Activated CD8-positive, alpha-beta T cell treated with anti-CD3 and anti-CD28 coated beads for 36 hours (primary cell): ENCODE measurements at regions not wholly inside any gene's neighbourhood (a gene's known extent, or its start where the extent isn't known, plus 50 kb on each side); places are given as distances from the start of the nearest gene placed in this dataset.

ENCODE experiments used
- ATAC-seq: fragments of 200-7000 bp; cut with Tn5 transposase; one replicate; pipeline ENCODE4 v1.10.0; 2021; ENCODE audit warnings: mild to moderate bottlenecking, moderate library complexity
- CTCF ChIA-PET: fragments of 350-600 bp; sonication (Branson Sonifier 250); formaldehyde crosslinking; loops from one replicate; lab custom pipeline; 2021; ENCODE audit warnings: antibody characterized with exemption; lab: Charles Lee
- POLR2A ChIA-PET: fragments of 350-600 bp; sonication (Branson Sonifier 250); formaldehyde crosslinking; loops from one replicate; lab custom pipeline; 2021; ENCODE audit warnings: antibody characterized with exemption; lab: Charles Lee
- DNase-seq: peaks from one replicate; pipeline ENCODE4 v3.0.0-alpha.2; 2020
- H3K27ac Mint-ChIP-seq: one replicate; pipeline ENCODE4 v1.8.0; 2021; ENCODE audit warnings: mild to moderate bottlenecking, mixed read lengths
- H3K27me3 Mint-ChIP-seq: one replicate; pipeline ENCODE4 v1.8.0; 2021; ENCODE audit warnings: mixed read lengths
- H3K36me3 Mint-ChIP-seq: one replicate; pipeline ENCODE4 v1.8.0; 2021; ENCODE audit warnings: low read depth, mixed read lengths
- H3K4me1 Mint-ChIP-seq: one replicate; pipeline ENCODE4 v1.8.0; 2021; ENCODE audit warnings: low read depth, mixed read lengths
- H3K4me3 Mint-ChIP-seq: one replicate; pipeline ENCODE4 v1.8.0; 2021; ENCODE audit warnings: mild to moderate bottlenecking, moderate library complexity, mixed read lengths
- H3K9me3 Mint-ChIP-seq: one replicate; pipeline ENCODE4 v1.8.0; 2021; ENCODE audit warnings: mixed read lengths
- CTCF ChIP-seq: fragments of 200-600 bp; IDR thresholded peaks from one replicate; pipeline ENCODE4 v1.8.0; 2022; ENCODE audit warnings: antibody characterized with exemption, mild to moderate bottlenecking
- intact Hi-C: fragments of 100-400 bp; cut with micrococcal nuclease; formaldehyde crosslinking; loops from one replicate; pipeline ENCODE4 v1.10.0; 2022

DNA sequence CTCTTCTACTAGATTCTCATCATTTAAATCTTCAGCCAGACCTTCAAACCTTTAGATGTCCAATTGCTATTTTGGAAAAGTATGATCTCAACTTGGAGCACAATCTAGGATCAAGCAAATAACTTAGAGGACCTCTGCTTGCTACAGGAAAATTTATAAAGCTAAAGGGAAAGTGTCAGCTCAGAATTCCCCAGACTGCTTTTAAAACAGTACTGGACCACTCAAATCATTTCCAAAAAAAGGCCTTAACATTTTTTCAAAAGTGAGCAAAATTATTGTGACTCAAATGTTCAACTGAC lies 169.8 kb downstream of the PARM1 start:
- H3K27me3 Mint-ChIP-seq, result peaks cover 4% of the 10 kb centered on the region
- H3K27ac Mint-ChIP-seq, result no peak overlapping the region
- no peaks in the 10 kb centered on the region for H3K36me3 Mint-ChIP-seq
- ATAC-seq, result no peak
- H3K4me3 Mint-ChIP-seq, result no peak overlapping the region
- intact Hi-C loops, result no loop called here
- CTCF ChIA-PET, result no interaction called here
- DNase-seq, result no peak
- POLR2A ChIA-PET, result no interaction called here
- peaks cover 8% of the 10 kb centered on the region for H3K9me3 Mint-ChIP-seq
- no peaks in the 10 kb centered on the region for H3K4me1 Mint-ChIP-seq
- no peak for TF ChIP-seq CTCF

DNA sequence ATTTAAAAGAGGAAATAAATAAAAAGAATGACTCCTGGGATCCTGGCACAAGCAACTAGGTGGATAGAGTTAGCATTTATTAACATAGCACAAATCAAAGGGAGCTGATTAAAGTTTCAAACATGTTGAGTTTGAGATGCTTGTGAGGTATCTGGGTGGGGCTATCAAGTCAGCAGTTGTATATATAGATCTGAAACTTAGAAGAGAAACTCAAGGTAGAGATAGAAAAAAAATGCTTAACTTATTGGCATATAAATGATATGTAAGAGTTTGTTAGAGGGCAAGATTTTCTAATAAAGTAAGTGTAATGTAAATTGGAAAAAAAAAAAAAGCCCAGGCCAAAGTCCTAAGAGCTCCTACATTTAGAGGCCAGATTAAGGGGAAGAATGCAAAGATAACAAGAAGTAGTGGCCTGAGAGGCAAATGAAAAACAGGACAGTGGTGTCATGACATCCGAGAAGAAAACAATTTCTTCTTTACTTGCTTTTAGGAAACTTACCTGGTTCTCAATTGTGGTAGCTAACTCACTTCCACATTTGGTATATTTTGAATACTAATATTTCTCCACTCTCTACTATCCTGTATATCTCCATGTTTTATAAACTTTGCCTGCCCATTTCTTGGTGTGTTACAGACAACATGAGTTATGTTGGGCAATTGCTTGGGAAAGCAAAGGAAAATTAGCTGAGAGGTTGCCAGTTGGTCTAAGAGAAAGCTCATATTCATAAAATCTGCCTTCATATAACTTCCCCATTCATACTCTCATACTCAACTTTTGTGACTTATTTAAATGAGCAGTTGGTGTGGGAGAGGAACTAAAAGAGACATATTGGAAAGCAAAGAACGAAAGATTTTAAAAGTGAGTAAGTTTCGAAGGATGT lies 169.2 kb downstream of the PARM1 start:
- CTCF ChIA-PET, result no interaction called here
- H3K27me3 Mint-ChIP-seq, result peaks cover 4% of the 10 kb centered on the region
- no peak for TF ChIP-seq CTCF
- H3K4me1 Mint-ChIP-seq, result no peaks in the 10 kb centered on the region
- H3K4me3 Mint-ChIP-seq, result no peak overlapping the region
- no peak for DNase-seq
- no peaks in the 10 kb centered on the region for H3K36me3 Mint-ChIP-seq
- H3K9me3 Mint-ChIP-seq, result peaks cover 12% of the 10 kb centered on the region
- H3K27ac Mint-ChIP-seq, result no peak overlapping the region
- intact Hi-C loops, result no loop called here
- ATAC-seq, result no peak
- POLR2A ChIA-PET, result interaction anchor here (0.6 kb wide), 1 partner anchor 739 kb away, joined by 5 read pairs; no protein-coding TSS in a partner anchor
